NCI-H2107 treated with DMSO at 0.1 percent for 48 hours (cell line): ENCODE measurements at regions not wholly inside any gene's neighbourhood (a gene's known extent, or its start where the extent isn't known, plus 50 kb on each side); places are given as distances from the start of the nearest gene placed in this dataset.
"Not testable (repeated sequence)": the region's sequence is repeated elsewhere in the genome, so short reads cannot be mapped to it uniquely, and the experiment has no call there.

ENCODE experiments used
- DNase-seq: peaks from one replicate; lab custom pipeline; 2025; ENCODE audit not compliant: unreplicated experiment; lab: John Stamatoyannopoulos, UW

GRCh38 chr13:65613004-65613403, 1617.1 kb downstream of the PCDH9 start:
- DNase-seq, result no peak

GRCh38 chr13:65609350-65609749, 1620.8 kb downstream of the PCDH9 start:
- DNase-seq, result no peak

- no peak for DNase-seq
Measured at GRCh38 chr13:65606622-65607021, 1623.5 kb downstream of the PCDH9 start.

- no peak for DNase-seq
Measured at GRCh38 chr13:65605396-65605795, 1624.7 kb downstream of the PCDH9 start.

GRCh38 chr13:65603160-65603559, 1627.0 kb downstream of the PCDH9 start:
- no peak for DNase-seq

GRCh38 chr13:65601855-65602254, 1628.3 kb downstream of the PCDH9 start:
- DNase-seq, result no peak

- no peak for DNase-seq
Measured at GRCh38 chr13:65600702-65601101, 1629.4 kb downstream of the PCDH9 start.

- no peak for DNase-seq
Measured at GRCh38 chr13:65597839-65598818, 1632.0 kb downstream of the PCDH9 start.

GRCh38 chr13:65595916-65596315, 1634.2 kb downstream of the PCDH9 start:
- no peak for DNase-seq

- DNase-seq, result no peak
Measured at GRCh38 chr13:65594298-65594781, 1635.8 kb downstream of the PCDH9 start.

- no peak for DNase-seq
Measured at GRCh38 chr13:65593298-65593874, 1636.8 kb downstream of the PCDH9 start.

- DNase-seq, result no peak
Measured at GRCh38 chr13:65592731-65593130, 1637.4 kb downstream of the PCDH9 start.

GRCh38 chr13:65585346-65585745, 1644.8 kb downstream of the PCDH9 start:
- no peak for DNase-seq

- no peak for DNase-seq
Measured at GRCh38 chr13:65584126-65584525, 1646.0 kb downstream of the PCDH9 start.

- no peak for DNase-seq
Measured at GRCh38 chr13:65582160-65582559, 1648.0 kb downstream of the PCDH9 start.

GRCh38 chr13:65564561-65564960, 1665.6 kb downstream of the PCDH9 start:
- DNase-seq, result not testable (repeated sequence)

- DNase-seq, result no peak
Measured at GRCh38 chr13:65562305-65562704, 1667.8 kb downstream of the PCDH9 start.

GRCh38 chr13:65560936-65561335, 1669.2 kb downstream of the PCDH9 start:
- no peak for DNase-seq

- DNase-seq, result peak; percentile 17
Measured at GRCh38 chr13:65555962-65556361, 1674.2 kb downstream of the PCDH9 start.

GRCh38 chr13:65553096-65553727, 1676.9 kb downstream of the PCDH9 start:
- no peak for DNase-seq

GRCh38 chr13:65551208-65551607, 1678.9 kb downstream of the PCDH9 start:
- DNase-seq, result no peak

- DNase-seq, result no peak
Measured at GRCh38 chr13:65540175-65540574, 1690.0 kb downstream of the PCDH9 start.
